ENCODE measurements at regions not wholly inside any gene's neighbourhood (a gene's known extent, or its start where the extent isn't known, plus 50 kb on each side); places are given as distances from the start of the nearest gene placed in this dataset.

- Histone ChIP-seq H3K36me3 (no peaks in the 10 kb centered on the region), H3K4me3 (replicated peaks in 1 of 3) (no peak overlapping the region), H3K27ac (no peak overlapping the region), H3K4me1 (peaks cover 5 to 15% of the 10 kb centered on the region in 2 donors), H3K9me3 (no peaks in the 10 kb centered on the region), H3K27me3 (no peaks in the 10 kb centered on the region)
- 82 to 89% methylated on average over 3 of the region's 3 CpGs for WGBS, 2 donors
- no peak for DNase-seq
- intact Hi-C loops (cut with DNase I): no loop called here
- TF ChIP-seq CTCF (IDR thresholded peaks at IDR 0.05) (peak in 1 of 6 experiments; percentile 4), POLR2A (IDR thresholded peaks at IDR 0.05) (no peak)
Observed at GRCh38 chr10:78599122-78599853, 469.5 kb upstream of the ZMIZ1 start.

GRCh38 chr10:78600121-78600665 lies 468.6 kb upstream of the ZMIZ1 start:
- intact Hi-C loops (cut with DNase I): no loop called here
- Histone ChIP-seq H3K27ac (no peak overlapping the region), H3K9me3 (no peaks in the 10 kb centered on the region), H3K4me1 (peaks cover 5 to 15% of the 10 kb centered on the region in 2 donors), H3K27me3 (no peaks in the 10 kb centered on the region), H3K4me3 (replicated peaks in 1 of 3) (no peak overlapping the region), H3K36me3 (no peaks in the 10 kb centered on the region)
- WGBS, 2 donors: 30 to 34% methylated on average over 5 of the region's 5 CpGs
- peak; percentile 61 to 66 for DNase-seq
- no peak for TF ChIP-seq POLR2A (IDR thresholded peaks at IDR 0.05)
- TF ChIP-seq CTCF (IDR thresholded peaks at IDR 0.05): no peak

GRCh38 chr10:78600740-78601139 lies 468.0 kb upstream of the ZMIZ1 start:
- H3K36me3 ChIP-seq: no peaks in the 10 kb centered on the region
- intact Hi-C loops (cut with DNase I): no loop called here
- H3K9me3 ChIP-seq: no peaks in the 10 kb centered on the region
- H3K4me3 ChIP-seq (replicated peaks in 1 of 3): no peak overlapping the region
- H3K27ac ChIP-seq: no peak overlapping the region
- TF ChIP-seq CTCF (IDR thresholded peaks at IDR 0.05) (no peak), POLR2A (IDR thresholded peaks at IDR 0.05) (no peak)
- WGBS, 2 donors: 87 to 89% methylated on average over 3 of the region's 3 CpGs
- H3K27me3 ChIP-seq: no peaks in the 10 kb centered on the region
- peaks cover 5 to 15% of the 10 kb centered on the region in 2 donors for H3K4me1 ChIP-seq
- DNase-seq: no peak

GRCh38 chr10:78602201-78602932 lies 466.4 kb upstream of the ZMIZ1 start:
- no peaks in the 10 kb centered on the region for H3K36me3 ChIP-seq
- no peaks in the 10 kb centered on the region for H3K9me3 ChIP-seq
- no peak for DNase-seq
- H3K27me3 ChIP-seq: no peaks in the 10 kb centered on the region
- no peak overlapping the region for H3K27ac ChIP-seq
- TF ChIP-seq CTCF (IDR thresholded peaks at IDR 0.05): no peak
- no peak for TF ChIP-seq POLR2A (IDR thresholded peaks at IDR 0.05)
- H3K4me3 ChIP-seq (replicated peaks in 1 of 3): no peak overlapping the region
- peaks cover 5 to 14% of the 10 kb centered on the region in 2 donors for H3K4me1 ChIP-seq
- WGBS, 2 donors: 89 to 93% methylated on average over 10 to 12 of the region's 12 CpGs
- intact Hi-C loops (cut with DNase I): no loop called here

DNA sequence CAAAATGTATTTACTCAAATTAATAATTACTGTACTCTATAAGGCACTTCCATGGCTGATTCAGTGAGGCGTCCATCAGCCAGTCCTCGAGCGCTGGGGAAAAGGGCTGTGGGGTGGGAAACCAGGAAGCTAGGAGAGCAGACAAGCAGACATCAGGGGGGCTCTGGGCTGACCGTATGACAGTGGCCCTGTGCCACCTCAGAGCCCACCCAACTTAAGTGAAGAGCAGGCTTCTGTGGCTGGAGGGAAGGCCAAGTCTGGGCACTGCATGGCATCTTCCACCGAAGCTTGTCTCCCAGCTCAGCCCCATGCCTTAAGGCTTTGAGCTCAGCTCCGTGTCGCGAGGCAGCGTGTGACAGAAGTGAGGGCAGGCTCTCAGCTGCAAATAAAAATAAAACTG lies 464.5 kb upstream of the ZMIZ1 start:
- Histone ChIP-seq H3K27me3 (no peaks in the 10 kb centered on the region), H3K9me3 (no peaks in the 10 kb centered on the region), H3K4me1 (peaks cover 5 to 9% of the 10 kb centered on the region in 2 donors), H3K27ac (no peak overlapping the region), H3K4me3 (replicated peaks in 1 of 3) (no peak overlapping the region), H3K36me3 (no peaks in the 10 kb centered on the region)
- TF ChIP-seq POLR2A (IDR thresholded peaks at IDR 0.05) (no peak), CTCF (IDR thresholded peaks at IDR 0.05) (no peak)
- intact Hi-C loops (cut with DNase I): no loop called here
- DNase-seq: no peak
- 91 to 94% methylated on average over 9 of the region's 9 CpGs for WGBS, 2 donors

All from thyroid gland (tissue), 4 donors.